Fibroblast of lung (primary cell): ENCODE measurements at regions not wholly inside any gene's neighbourhood (a gene's known extent, or its start where the extent isn't known, plus 50 kb on each side); places are given as distances from the start of the nearest gene placed in this dataset.

Source experiments
- DNase-seq, 2 donors: peaks; one replicate each; pipeline versions ENCODE4 v3.0.0 to v3.0.0-alpha.2; 2010; ENCODE audit warnings: low read depth in 2 of 2
- H2AFZ ChIP-seq: 2 replicates; pipeline ENCODE4 v1.5.1; 2012; ENCODE audit warnings: low read length, control low read depth, inconsistent platforms
- H3K27ac ChIP-seq: 2 replicates; pipeline ENCODE4 v1.5.1; 2011; ENCODE audit warnings: low read length, control low read depth; ENCODE audit not compliant: insufficient read depth
- H3K27me3 ChIP-seq: 2 replicates; pipeline ENCODE4 v1.5.1; 2011; ENCODE audit warnings: mild to moderate bottlenecking, low read length; ENCODE audit not compliant: control insufficient read depth, insufficient read depth
- H3K36me3 ChIP-seq: 2 replicates; pipeline ENCODE4 v1.5.1; 2011; ENCODE audit warnings: low read length; ENCODE audit not compliant: control insufficient read depth, insufficient read depth
- H3K4me1 ChIP-seq: 2 replicates; pipeline ENCODE4 v1.5.1; 2011; ENCODE audit warnings: low read length; ENCODE audit not compliant: control insufficient read depth, insufficient read depth; ENCODE audit errors: extremely low read depth
- H3K4me2 ChIP-seq: 2 replicates; pipeline ENCODE4 v1.5.1; 2011; ENCODE audit warnings: low read length, control low read depth; ENCODE audit not compliant: insufficient read depth; ENCODE audit errors: extremely low read depth
- H3K4me3 ChIP-seq, 4 experiments: fragments of 200-600 bp in 1 of 4; sonication (generic) in 1 of 4; replicated peaks in 1 of 4; 2 replicates each; pipeline ENCODE4 v1.5.1; 2011 to 2016; ENCODE audit warnings: low read length in 4 of 4, low read depth in 3 of 4, mild to moderate bottlenecking in 3 of 4, control low read depth in 2 of 4, inconsistent platforms in 1 of 4, mixed read lengths in 1 of 4; ENCODE audit not compliant: insufficient read depth in 1 of 4; ENCODE audit errors: control extremely low read depth in 1 of 4
- H3K79me2 ChIP-seq: 2 replicates; pipeline ENCODE4 v1.5.1; 2012; ENCODE audit warnings: mild to moderate bottlenecking, low read length, inconsistent platforms; ENCODE audit not compliant: control insufficient read depth, insufficient read depth
- H3K9ac ChIP-seq: 2 replicates; pipeline ENCODE4 v1.5.1; 2011; ENCODE audit warnings: mild to moderate bottlenecking, low read length, control low read depth; ENCODE audit not compliant: insufficient read depth
- H3K9me3 ChIP-seq: 2 replicates; pipeline ENCODE4 v1.5.1; 2012; ENCODE audit warnings: low read depth, low read length; ENCODE audit not compliant: control insufficient read depth, insufficient read depth
- H4K20me1 ChIP-seq: 2 replicates; pipeline ENCODE4 v1.5.1; 2011; ENCODE audit warnings: low read length; ENCODE audit not compliant: control insufficient read depth, insufficient read depth; ENCODE audit errors: extremely low read depth
- CTCF ChIP-seq, 2 donors: IDR thresholded peaks in 1 of 2; conservative IDR thresholded peaks in 1 of 2; 1 replicate in 1 of 2; 2 replicates in 1 of 2; pipeline ENCODE4 v1.5.1; 2011 to 2012; ENCODE audit warnings: low read length in 2 of 2, control low read depth in 1 of 2, inconsistent platforms in 1 of 2, low read depth in 1 of 2, mild to moderate bottlenecking in 1 of 2
- EZH2 ChIP-seq: IDR thresholded peaks from 2 replicates; pipeline ENCODE4 v1.5.1; 2012; ENCODE audit warnings: low read length, control low read depth, mild to moderate bottlenecking; ENCODE audit errors: missing control alignments

GRCh38 chrX:139299309-139299708, 231.2 kb upstream of the F9 start:
- Histone ChIP-seq H3K9ac (no peak overlapping the region), H3K27ac (no peak overlapping the region), H2AFZ (no peak overlapping the region), H3K4me1 (no peaks in the 10 kb centered on the region), H3K4me3 (no peak overlapping the region), H4K20me1 (no peaks in the 10 kb centered on the region), H3K9me3 (no peaks in the 10 kb centered on the region), H3K27me3 (no peaks in the 10 kb centered on the region), H3K4me2 (no peak overlapping the region), H3K79me2 (no peaks in the 10 kb centered on the region), H3K36me3 (no peaks in the 10 kb centered on the region)
- no peak for DNase-seq
- TF ChIP-seq CTCF (conservative IDR thresholded peaks at IDR 0.05 in 1 of 2, IDR thresholded peaks at IDR 0.05 in 1 of 2; ENCODE audit: low read depth in 1 of 2, low read length in 2 of 2), result no peak

GRCh38 chrX:139298437-139298836, 232.1 kb upstream of the F9 start:
- Histone ChIP-seq H3K9ac (no peak overlapping the region), H3K27ac (no peak overlapping the region), H3K9me3 (no peaks in the 10 kb centered on the region), H4K20me1 (no peaks in the 10 kb centered on the region), H3K27me3 (no peaks in the 10 kb centered on the region), H3K36me3 (no peaks in the 10 kb centered on the region), H3K4me1 (no peaks in the 10 kb centered on the region), H3K4me2 (no peak overlapping the region), H3K79me2 (no peaks in the 10 kb centered on the region), H2AFZ (no peak overlapping the region), H3K4me3 (no peak overlapping the region)
- no peak for DNase-seq
- TF ChIP-seq CTCF (conservative IDR thresholded peaks at IDR 0.05 in 1 of 2, IDR thresholded peaks at IDR 0.05 in 1 of 2; ENCODE audit: low read depth in 1 of 2, low read length in 2 of 2), result no peak
- no peak for TF ChIP-seq EZH2

- H3K79me2 ChIP-seq, result no peaks in the 10 kb centered on the region
- DNase-seq, result no peak
- H3K4me2 ChIP-seq, result no peak overlapping the region
- no peak overlapping the region for H3K9ac ChIP-seq
- no peaks in the 10 kb centered on the region for H3K36me3 ChIP-seq
- H3K4me3 ChIP-seq, result no peak overlapping the region
- TF ChIP-seq CTCF (conservative IDR thresholded peaks at IDR 0.05 in 1 of 2, IDR thresholded peaks at IDR 0.05 in 1 of 2; ENCODE audit: low read depth in 1 of 2, low read length in 2 of 2), result no peak
- TF ChIP-seq EZH2, result no peak
- H4K20me1 ChIP-seq, result no peaks in the 10 kb centered on the region
- H3K27me3 ChIP-seq, result no peaks in the 10 kb centered on the region
- no peak overlapping the region for H3K27ac ChIP-seq
- no peaks in the 10 kb centered on the region for H3K4me1 ChIP-seq
- no peaks in the 10 kb centered on the region for H3K9me3 ChIP-seq
- no peak overlapping the region for H2AFZ ChIP-seq
Observed at GRCh38 chrX:139297638-139298037, 232.9 kb upstream of the F9 start.
